SK-N-SH (cell line): ENCODE measurements at regions not wholly inside any gene's neighbourhood (a gene's known extent, or its start where the extent isn't known, plus 50 kb on each side); places are given as distances from the start of the nearest gene placed in this dataset.

Source experiments
- CTCF ChIP-seq: fragments of 200-600 bp; sonication (generic); IDR thresholded peaks from 2 replicates; pipeline ENCODE4 v1.6.1; 2017; ENCODE audit warnings: antibody characterized with exemption, mild to moderate bottlenecking, moderate library complexity
- EP300 ChIP-seq, 2 experiments: IDR thresholded peaks; 2 replicates each; pipeline versions ENCODE4 v1.4.0 to v1.6.1; 2012; ENCODE audit warnings: borderline replicate concordance in 1 of 2, low read depth in 1 of 2, low read length in 1 of 2
- EZH2phosphoT487 ChIP-seq: fragments of 200-600 bp; sonication (generic); IDR thresholded peaks from 2 replicates; pipeline ENCODE4 v1.6.1; 2017; ENCODE audit warnings: low read depth, mixed run types, mild to moderate bottlenecking, antibody characterized with exemption, moderate library complexity, borderline replicate concordance
- JUND ChIP-seq: IDR thresholded peaks from 2 replicates; pipeline ENCODE4 v1.4.0; 2012
- MAX ChIP-seq: IDR thresholded peaks from 2 replicates; pipeline ENCODE4 v1.4.0; 2012; ENCODE audit warnings: low read depth
- MXI1 ChIP-seq: IDR thresholded peaks from 2 replicates; pipeline ENCODE4 v1.6.1; 2012; ENCODE audit warnings: mild to moderate bottlenecking, low read depth, low read length, improper control_type of control experiment
- NRF1 ChIP-seq: IDR thresholded peaks from 2 replicates; pipeline ENCODE4 v1.6.1; 2012; ENCODE audit warnings: low read depth, mild to moderate bottlenecking, low read length
- POLR2AphosphoS5 ChIP-seq: IDR thresholded peaks from 2 replicates; pipeline ENCODE4 v1.6.1; 2012; ENCODE audit warnings: low read depth, low read length
- REST ChIP-seq: IDR thresholded peaks from 2 replicates; pipeline ENCODE4 v1.6.1; 2012; ENCODE audit warnings: mild to moderate bottlenecking, low read depth, low read length, moderate library complexity
- SIN3A ChIP-seq: IDR thresholded peaks from 2 replicates; pipeline ENCODE4 v1.6.1; 2012; ENCODE audit warnings: low read depth, mild to moderate bottlenecking, low read length, moderate library complexity, borderline replicate concordance
- SMC3 ChIP-seq: IDR thresholded peaks from 2 replicates; pipeline ENCODE4 v1.6.1; 2012; ENCODE audit warnings: low read depth, low read length, improper control_type of control experiment
- USF1 ChIP-seq: IDR thresholded peaks from 2 replicates; pipeline ENCODE4 v1.4.0; 2012; ENCODE audit warnings: low read depth, borderline replicate concordance
- ZBTB33 ChIP-seq: IDR thresholded peaks from 2 replicates; pipeline ENCODE4 v1.4.0; 2012; ENCODE audit warnings: low read depth, borderline replicate concordance

- TF ChIP-seq REST (no peak), CTCF (no peak), SMC3 (no peak), POLR2AphosphoS5 (no peak), ZBTB33 (no peak), USF1 (no peak), MXI1 (no peak), EP300 (IDR thresholded peaks at IDR 0.05; ENCODE audit: borderline replicate concordance in 1 of 2, low read depth in 1 of 2, low read length in 1 of 2) (no peak), JUND (no peak), MAX (no peak), SIN3A (no peak), EZH2phosphoT487 (no peak), NRF1 (no peak)
Measured at GRCh38 chr4:171281359-171281758, 531.8 kb upstream of the GALNTL6 start.
